Skin of body (tissue), 1 donor: ENCODE measurements at regions not wholly inside any gene's neighbourhood (a gene's known extent, or its start where the extent isn't known, plus 50 kb on each side); places are given as distances from the start of the nearest gene placed in this dataset.
A peak's percentile ranks its signal among the peaks of the same experiment; 100 is the strongest.

Experiments used
- DNase-seq: peaks from one replicate; lab custom pipeline; 2025; lab: John Stamatoyannopoulos, UW

GRCh38 chr9:3732077-3733038 is 206.6 kb upstream of the RFX3 start:
- peak; percentile 74 for DNase-seq

GRCh38 chr9:3730511-3730922 is 204.7 kb upstream of the RFX3 start:
- no peak for DNase-seq

GRCh38 chr9:3721096-3721495 is 195.3 kb upstream of the RFX3 start:
- no peak for DNase-seq

- DNase-seq, result no peak
These were observed 193.5 kb upstream of the RFX3 start for GRCh38 chr9:3719286-3719685.

- DNase-seq, result no peak
These were observed 190.6 kb upstream of the RFX3 start for GRCh38 chr9:3716415-3716814.

GRCh38 chr9:3708751-3709150 is 182.9 kb upstream of the RFX3 start:
- DNase-seq, result no peak

GRCh38 chr9:3704890-3705289 is 179.1 kb upstream of the RFX3 start:
- DNase-seq, result no peak

- DNase-seq, result no peak
These were observed 175.0 kb upstream of the RFX3 start for GRCh38 chr9:3700772-3701171.

- DNase-seq, result no peak
These were observed 174.1 kb upstream of the RFX3 start for GRCh38 chr9:3699883-3700282.

GRCh38 chr9:3698531-3698930 is 172.7 kb upstream of the RFX3 start:
- no peak for DNase-seq

GRCh38 chr9:3698076-3698475 is 172.3 kb upstream of the RFX3 start:
- no peak for DNase-seq

GRCh38 chr9:3696368-3696767 is 170.6 kb upstream of the RFX3 start:
- DNase-seq, result no peak

GRCh38 chr9:3692606-3693005 is 166.8 kb upstream of the RFX3 start:
- DNase-seq, result no peak

GRCh38 chr9:3689555-3689954 is 163.8 kb upstream of the RFX3 start:
- DNase-seq, result no peak

GRCh38 chr9:3687145-3687544 is 161.3 kb upstream of the RFX3 start:
- no peak for DNase-seq

- peak; percentile 2 for DNase-seq
These were observed 156.4 kb upstream of the RFX3 start for GRCh38 chr9:3682186-3682585.

GRCh38 chr9:3677541-3677940 is 151.7 kb upstream of the RFX3 start:
- DNase-seq, result no peak

- no peak for DNase-seq
These were observed 151.0 kb upstream of the RFX3 start for GRCh38 chr9:3676766-3677165.

- DNase-seq, result peak; percentile 28
These were observed 150.1 kb upstream of the RFX3 start for GRCh38 chr9:3675946-3676345.

- no peak for DNase-seq
These were observed 148.8 kb upstream of the RFX3 start for GRCh38 chr9:3674561-3674960.

GRCh38 chr9:3672399-3672798 is 146.6 kb upstream of the RFX3 start:
- no peak for DNase-seq

GRCh38 chr9:3664044-3664443 is 138.2 kb upstream of the RFX3 start:
- DNase-seq, result peak; percentile 19

- no peak for DNase-seq
These were observed 136.9 kb upstream of the RFX3 start for GRCh38 chr9:3662671-3663070.
